ENCODE measurements at regions not wholly inside any gene's neighbourhood (a gene's known extent, or its start where the extent isn't known, plus 50 kb on each side); places are given as distances from the start of the nearest gene placed in this dataset.

GRCh38 chr7:139561-140243, 52.7 kb upstream of the FAM20C start:
- no peak for TF ChIP-seq CTCF (IDR thresholded peaks at IDR 0.05; ENCODE audit: low read depth, low read length, missing control alignments)

GRCh38 chr7:140996-141395, 51.4 kb upstream of the FAM20C start:
- no peak for TF ChIP-seq CTCF (IDR thresholded peaks at IDR 0.05; ENCODE audit: low read depth, low read length, missing control alignments)
- in situ Hi-C loops (cut with HindIII; ENCODE audit: low pct_ligation_motif_present, low sequenced_read_pairs): no loop called here
- Histone ChIP-seq H3K27me3 (replicated peaks) (no peaks in the 10 kb centered on the region), H3K4me3 (ENCODE audit: low read depth, low read length) (no peak overlapping the region), H3K27ac (no peak overlapping the region), H3K36me3 (replicated peaks) (no peaks in the 10 kb centered on the region)
- DNase-seq: no peak

More at GRCh38 chr7:139561-140243, 52.7 kb upstream of the FAM20C start:
- Histone ChIP-seq H3K27ac (no peak overlapping the region), H3K27me3 (replicated peaks) (no peaks in the 10 kb centered on the region), H3K4me3 (ENCODE audit: low read depth, low read length) (no peak overlapping the region), H3K36me3 (replicated peaks) (no peaks in the 10 kb centered on the region)
- in situ Hi-C loops (cut with HindIII; ENCODE audit: low pct_ligation_motif_present, low sequenced_read_pairs): no loop called here
- DNase-seq: no peak

GRCh38 chr7:142248-142941, 50.0 kb upstream of the FAM20C start:
- Histone ChIP-seq H3K4me3 (ENCODE audit: low read depth, low read length) (no peak overlapping the region), H3K36me3 (replicated peaks) (no peaks in the 10 kb centered on the region), H3K27ac (no peak overlapping the region), H3K27me3 (replicated peaks) (no peaks in the 10 kb centered on the region)
- no peak for DNase-seq
- in situ Hi-C loops (cut with HindIII; ENCODE audit: low pct_ligation_motif_present, low sequenced_read_pairs): no loop called here
- no peak for TF ChIP-seq CTCF (IDR thresholded peaks at IDR 0.05; ENCODE audit: low read depth, low read length, missing control alignments)
